HG02943 (cell line): ENCODE measurements at regions not wholly inside any gene's neighbourhood (a gene's known extent, or its start where the extent isn't known, plus 50 kb on each side); places are given as distances from the start of the nearest gene placed in this dataset.
"Not testable (repeated sequence)": the region's sequence is repeated elsewhere in the genome, so short reads cannot be mapped to it uniquely, and the experiment has no call there.

Experiments
- ATAC-seq: cut with Tn5 transposase; IDR thresholded peaks from one replicate; pipeline ENCODE4 v1.9.1; 2021; ENCODE audit warnings: mild to moderate bottlenecking, low read depth, moderate library complexity; ENCODE audit not compliant: unreplicated experiment

DNA sequence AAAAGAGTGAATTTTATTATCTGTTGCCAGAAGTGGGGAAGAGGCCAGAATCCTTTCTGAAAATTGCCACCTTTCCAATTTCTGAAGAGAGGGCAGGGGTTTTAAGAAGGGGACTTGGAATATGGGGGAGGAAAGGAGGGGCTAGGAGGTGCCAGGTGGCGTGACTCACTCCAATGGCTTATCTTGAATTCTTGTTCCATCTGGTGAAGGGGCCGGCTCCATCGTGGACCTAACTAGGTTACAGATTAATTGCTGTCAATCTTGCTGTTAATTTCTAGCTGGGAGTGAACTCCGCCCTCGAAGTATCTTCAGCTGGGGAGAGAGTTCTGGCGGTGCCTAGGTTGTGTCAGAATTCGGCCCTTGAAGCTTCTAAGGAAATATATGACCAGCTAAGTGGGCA, 138.7 kb downstream of the YTHDC2 start:
- ATAC-seq, result no peak

DNA sequence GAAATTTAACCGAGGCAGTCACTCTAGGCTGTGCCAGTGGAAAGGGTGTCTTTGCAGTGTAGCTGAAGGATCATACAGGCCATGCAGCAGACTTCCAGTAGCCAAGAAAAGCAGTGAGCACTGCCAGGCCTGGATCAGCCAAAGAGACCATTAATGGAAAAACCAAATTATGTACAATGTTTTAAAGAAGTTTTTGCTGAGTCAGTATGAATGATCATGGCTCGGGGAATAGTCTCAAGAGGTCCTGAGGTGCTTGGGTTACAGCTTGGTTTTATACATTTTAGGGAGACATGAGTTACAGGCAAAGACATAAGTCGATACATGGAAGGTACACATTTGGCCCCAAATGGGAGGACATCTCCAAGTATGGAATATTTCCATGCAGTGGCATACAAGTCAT, 141.3 kb downstream of the YTHDC2 start:
- no peak for ATAC-seq

DNA sequence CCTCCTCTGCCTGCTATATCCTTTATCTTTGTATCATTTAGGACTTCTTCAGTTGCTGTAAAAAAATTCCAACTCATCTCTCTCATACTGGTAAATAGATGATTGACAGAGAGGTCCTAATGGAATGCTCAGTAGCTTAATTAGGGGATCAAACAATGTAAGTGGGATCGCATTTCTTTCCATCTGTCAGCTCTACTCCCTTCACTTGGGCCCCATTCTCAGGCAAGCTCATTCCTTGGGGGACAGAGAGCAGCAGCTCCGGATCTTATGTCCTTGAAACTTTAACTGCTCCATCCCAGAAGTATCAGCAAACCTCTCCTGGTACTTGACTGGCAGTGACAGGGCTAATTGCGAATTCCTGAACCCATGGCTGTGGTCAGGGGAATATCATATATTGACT, 146.7 kb downstream of the YTHDC2 start:
- ATAC-seq, result no peak

DNA sequence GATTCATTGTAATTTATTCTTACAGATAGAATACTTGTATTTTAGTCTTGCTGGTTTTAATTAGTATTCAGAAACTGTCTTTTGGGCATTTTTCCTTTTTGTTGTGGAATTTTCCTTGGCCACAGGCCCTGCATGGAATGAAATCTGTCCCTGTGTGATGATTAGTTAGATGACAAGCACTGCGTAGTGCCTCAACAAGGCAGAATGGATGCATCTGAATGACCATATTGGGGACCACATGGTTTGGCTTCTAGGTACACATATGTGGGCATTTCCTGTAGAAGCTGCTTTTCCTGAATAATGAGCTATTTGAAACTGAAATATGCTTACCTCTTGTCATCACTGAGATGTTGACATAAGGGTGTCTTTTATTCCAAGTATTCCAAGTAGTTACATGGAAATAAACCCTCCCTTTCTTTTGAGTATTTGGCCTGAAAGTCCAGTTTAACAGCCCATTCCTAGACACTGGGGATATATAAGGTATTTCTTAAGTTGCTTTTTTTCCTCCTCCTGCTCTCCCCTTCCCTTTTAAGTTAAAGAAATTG, 147.3 kb downstream of the YTHDC2 start:
- no peak for ATAC-seq

DNA sequence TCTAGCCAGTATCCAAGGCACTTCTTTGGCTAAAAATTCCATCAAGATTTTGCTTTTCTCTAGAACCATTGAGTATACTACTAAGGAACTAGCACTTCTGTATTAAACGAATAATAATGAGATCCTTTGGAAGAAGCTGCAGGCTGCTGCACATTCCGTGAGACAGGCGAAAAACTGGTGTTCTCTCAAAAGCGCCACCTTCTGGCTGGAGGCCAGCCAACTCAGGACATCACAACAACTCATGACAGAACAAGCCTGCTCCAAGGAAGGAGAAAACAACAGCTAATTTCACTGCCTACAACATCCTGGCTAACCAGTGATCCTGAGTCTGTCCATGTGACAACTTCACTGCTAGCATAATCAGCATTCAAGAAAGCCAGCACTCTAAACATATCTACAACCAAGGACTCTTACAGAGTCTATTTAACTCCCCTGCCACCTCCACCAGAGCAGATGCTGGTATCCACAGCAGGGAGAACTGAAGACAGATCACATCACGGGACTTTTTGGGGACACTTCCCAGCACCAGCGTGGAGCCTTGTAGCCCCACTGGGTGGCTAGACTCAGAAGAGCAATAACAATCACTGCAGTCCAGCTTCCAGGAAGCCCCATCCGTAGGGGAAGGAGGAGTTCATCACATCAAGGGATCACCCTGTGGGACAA, 150.5 kb downstream of the YTHDC2 start:
- ATAC-seq, result peak; percentile 65

DNA sequence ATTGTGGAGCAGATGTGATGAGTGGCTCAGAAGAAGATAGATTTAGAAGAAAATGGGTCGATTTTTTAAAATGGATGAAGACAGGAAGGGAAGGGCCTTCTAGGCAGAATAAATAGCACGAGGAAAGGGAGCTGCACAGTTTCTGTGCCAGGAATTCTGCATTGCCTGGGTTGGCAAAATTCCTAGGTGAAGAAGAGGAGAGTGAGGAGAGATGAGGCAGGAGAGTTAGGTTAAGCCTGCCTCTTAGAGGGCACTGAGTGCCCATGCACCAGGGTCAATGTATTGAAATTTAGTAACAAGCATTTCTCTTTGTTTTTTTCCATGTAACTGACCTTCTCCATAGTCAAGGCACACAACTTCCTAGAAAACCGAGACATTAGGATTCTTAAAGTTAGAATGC, 159.5 kb downstream of the YTHDC2 start:
- ATAC-seq, result no peak

DNA sequence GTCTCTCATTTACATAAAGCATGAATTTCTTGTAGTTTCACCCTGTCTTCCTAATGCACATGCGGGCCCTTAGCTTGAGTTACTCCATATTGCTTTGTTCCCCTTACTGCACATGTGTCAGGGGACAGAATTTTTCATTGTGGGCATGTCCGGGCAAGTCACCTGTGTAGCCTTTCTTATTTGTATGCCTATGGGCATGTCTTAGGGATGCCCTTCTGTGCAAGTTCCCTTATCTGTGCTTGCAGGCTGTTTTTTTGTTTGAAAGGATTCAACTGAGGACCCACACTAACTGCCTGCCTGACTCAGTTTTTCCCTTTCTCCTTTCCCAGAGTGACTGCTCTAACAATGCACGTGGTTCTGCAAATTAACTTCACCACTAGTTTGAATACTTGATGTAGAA, 161.7 kb downstream of the YTHDC2 start:
- no peak for ATAC-seq

DNA sequence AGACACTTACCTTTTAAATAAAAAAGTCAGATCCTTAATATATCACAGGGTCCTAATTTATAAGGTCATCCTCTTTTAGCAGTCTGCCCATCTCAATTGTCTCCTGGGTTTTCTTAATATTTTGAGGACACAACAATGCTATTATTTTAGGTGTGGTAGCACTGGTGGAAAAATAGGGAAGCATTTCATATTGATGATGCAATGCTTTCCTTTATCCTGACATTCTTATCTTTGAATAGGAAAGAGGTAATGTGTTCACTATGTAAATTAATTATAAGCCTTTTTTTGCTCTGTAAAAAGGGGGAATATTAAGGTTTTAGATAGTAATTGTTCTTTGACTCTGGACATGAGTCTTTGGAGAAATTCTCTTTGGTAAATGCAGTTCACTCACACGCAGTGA, 164.7 kb downstream of the YTHDC2 start:
- ATAC-seq, result no peak

DNA sequence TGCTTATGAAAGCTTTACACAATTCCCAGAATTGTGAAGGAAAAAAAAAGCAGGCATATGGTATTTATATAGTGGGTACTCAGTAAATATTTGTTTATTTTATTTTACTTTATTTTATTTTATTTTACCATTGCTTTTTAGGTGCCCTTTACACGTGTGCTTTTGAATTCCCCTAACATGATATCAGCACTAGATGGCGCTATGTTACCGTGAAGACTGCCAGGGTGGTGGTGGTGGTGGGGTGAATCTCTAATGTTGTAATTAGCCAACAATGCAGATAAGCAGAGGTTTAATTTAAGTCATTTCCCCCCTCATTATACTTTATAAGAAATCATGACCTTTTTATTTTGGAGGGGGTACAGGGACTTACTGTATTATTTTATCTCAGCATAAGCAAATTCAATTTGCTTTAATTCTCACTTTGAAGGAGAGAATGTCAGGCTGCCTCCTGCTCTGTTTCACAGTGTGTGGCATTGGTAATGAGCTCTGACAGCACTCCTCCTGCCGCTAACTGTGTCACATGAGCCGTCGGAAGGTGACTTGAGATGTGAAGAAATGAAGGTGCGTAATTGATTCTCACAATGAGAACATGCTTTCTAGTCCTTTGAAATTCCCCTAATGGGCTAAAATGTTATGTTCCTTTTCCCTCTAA, 165.6 kb downstream of the YTHDC2 start:
- ATAC-seq, result no peak

DNA sequence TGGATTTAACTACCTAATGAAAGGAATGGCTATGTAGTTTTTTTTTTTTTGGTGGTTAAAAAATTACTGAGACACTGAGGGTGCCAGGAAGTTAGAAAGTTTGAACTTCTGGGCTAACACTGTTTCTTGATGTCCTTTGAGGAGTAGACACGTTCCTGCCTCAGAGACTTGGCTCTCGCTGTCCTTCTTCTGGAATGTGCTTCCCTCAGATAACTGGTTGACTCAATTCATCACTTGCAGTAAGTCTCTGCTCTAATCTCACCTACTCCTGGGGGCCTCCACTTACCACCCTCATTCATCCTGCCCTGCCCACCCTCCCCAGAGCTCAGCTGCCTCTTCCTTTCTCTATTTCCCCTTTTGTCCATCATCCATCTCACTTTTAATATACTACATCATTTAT, 167.0 kb downstream of the YTHDC2 start:
- no peak for ATAC-seq

DNA sequence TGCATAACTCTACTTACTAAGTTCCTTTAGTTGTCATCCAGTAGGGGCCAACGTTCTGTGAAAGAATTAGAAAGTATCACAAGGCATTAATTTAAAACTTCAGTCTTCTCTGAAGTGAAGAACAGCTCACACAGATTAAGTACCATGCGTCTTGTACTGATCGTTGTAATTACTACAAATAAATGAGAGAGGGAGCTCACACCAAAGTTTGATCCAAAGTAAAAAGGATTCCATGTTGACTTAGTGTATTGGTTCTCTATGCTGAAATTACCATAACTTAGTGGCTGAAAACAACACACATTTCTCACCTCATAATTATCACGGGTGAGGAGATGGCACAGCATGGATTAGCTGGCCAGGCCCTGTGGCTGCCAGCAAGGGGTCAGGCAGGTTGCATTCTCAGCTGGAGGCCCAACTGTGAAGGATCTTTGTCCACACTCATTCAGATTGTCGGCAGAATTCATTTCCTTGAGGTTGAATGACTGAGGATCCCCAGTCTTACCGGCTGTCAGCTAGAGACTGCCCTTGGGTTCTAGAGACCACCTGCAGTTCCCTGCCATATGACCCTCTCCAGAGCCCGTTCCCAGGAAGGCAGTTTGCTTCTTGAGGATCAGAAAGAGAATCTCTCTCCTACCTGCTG, 169.1 kb downstream of the YTHDC2 start:
- no peak for ATAC-seq

DNA sequence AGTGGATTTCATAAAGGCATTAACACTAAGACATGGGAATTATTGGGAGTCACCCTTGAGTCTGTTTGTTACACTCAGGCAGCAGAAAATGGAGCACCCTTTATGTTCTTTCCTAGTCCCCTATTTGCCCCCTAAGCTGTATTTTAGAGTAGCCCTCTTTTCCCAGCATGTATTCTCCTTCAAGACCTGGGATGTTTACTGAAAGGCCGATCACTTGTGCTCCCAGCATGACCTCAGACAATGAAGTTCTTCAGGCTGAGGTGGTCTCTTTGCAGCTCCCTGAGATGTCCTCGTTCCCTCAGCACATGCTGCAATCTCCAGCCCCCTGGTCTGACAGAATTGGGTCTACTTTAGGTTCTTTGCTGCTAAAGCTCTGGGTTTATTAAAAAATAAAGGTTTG, 169.7 kb downstream of the YTHDC2 start:
- ATAC-seq, result no peak

DNA sequence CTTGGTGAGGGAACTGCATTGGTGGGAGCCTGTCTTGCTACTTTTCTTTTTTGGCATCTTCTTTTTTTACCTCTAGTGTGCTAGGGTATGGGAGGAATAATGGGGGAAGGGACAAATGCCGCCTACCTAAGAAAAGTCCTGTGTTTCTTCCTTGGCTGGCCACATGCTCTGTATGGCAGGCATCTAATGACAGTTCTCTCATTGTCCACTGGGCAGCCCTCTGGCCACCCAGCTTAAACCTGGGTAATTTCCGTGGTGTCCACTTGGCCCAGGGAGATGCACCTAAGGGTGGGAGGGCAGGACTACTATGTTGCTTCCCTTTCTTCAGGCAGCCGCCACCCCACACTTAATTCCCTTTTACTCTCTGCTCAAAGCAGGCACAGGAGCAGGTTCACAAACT, 173.1 kb downstream of the YTHDC2 start:
- ATAC-seq, result no peak

DNA sequence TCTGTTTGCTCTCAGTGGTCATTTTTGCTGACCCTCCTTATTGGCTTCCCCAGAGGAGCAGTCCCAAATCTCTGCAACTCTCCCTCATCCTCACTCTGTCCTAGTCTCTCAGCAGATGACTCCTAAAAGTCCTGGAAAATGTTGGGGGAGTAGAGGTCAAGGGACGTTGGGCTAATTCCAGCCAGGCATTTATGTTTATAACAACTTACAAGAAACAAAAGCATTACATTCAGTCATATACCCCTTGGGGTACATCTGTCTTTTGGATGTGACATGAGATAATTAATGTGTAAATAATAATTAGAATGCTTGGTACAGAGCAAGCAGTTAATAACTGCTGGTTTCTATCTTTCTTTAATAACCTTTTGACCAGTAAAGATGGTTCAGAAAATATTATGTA, 176.2 kb downstream of the YTHDC2 start:
- no peak for ATAC-seq

DNA sequence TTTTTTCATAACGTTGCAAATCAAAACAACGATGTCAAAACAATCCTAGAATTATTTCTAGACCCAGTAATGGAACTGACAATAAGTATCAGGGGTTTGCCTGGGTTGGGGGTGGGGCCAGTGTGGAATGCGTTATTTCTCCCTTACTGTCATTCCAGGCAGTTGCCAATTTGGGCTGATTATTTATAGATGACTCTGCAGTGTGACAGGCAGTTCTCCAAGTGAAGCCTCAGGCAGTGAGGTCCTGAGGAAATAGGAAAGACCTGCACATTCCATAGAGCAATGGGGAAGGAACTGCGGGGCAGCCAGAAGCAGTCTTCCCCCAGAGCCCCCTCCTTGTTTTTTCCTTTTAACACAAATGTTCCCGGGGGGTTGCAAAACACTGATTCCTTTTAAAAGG, 179.0 kb downstream of the YTHDC2 start:
- ATAC-seq, result no peak

DNA sequence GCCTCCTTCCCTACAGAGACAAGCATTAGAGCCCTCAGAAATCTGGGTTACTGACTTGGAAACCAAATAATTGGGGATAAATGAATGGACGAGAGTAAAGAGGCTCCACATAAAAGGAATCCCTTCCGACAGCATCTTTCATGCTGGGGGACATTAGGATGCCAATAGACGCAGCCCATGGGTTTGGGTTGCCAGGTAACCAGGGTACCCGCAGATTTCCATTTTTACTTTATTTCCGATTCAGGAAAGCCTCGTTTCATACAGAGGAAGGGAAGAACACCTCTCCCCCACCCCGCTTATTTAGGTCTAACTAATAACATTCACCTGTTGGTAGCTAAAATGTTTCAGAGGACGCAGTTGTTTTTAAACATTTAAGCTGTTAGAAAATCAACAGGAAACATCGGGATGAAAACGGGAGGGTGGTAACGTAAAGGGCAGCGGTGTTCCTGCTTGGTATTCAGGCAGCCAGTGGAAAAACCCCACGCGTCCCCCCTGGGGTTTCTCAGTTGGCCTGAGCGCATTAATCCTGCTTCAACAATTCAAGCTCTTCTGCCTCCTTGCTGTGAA, 179.5 kb downstream of the YTHDC2 start:
- no peak for ATAC-seq

DNA sequence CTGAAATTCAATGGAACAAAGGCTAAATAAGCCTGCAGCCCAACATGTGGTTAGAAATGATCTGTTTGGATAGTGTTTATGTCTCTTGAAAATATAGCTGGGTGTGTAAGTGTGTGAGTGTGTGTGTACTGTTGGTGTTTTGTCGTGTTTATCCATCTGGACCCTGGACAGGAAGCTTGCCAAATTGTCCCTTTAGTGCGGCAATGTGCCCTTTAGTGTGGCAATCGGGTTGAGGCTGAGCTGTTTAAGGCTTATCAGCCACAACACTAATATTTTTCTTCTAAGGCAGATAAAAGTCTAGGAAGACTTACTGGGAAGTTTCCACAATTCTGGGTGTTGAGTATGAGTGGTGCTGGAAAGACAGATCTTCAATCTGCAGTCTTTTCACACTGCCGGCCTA, 180.2 kb downstream of the YTHDC2 start:
- no peak for ATAC-seq

DNA sequence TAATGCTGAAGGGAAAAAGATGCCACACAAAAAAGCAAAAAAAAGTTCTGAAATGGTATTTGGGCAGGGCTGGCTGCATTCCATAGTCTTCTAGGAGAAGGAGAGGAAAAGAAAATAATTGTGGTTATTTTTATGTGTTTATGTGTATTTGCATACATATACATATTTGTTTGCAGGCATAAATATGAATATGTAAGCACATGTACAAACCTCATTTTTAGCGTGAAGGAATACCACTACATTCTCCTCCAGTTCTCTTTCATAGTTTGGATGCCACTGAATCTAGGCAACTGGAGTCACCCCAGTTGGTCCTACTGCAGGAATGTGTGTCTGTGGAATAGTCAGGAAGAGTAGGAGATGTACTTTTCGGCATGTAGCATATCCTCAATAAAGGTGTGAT, 181.1 kb downstream of the YTHDC2 start:
- no peak for ATAC-seq

DNA sequence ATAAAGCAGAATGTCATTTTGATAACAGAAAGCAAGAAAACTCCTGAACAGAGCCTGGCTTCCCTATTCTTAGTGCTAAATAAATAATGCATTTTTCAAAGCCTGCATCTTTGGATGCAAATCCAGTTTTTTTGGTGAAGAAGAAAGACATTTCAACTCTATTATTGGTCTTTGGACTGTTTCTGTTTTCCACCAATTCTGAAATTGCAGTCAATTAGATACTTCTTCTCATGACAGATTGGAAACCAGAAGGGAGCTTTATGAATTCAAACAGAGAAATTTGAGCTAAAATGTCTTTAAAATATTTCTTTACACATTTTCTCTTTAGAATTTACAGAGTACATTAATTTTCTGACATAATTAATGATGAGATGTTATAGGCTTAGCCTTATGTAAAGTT, 189.8 kb downstream of the YTHDC2 start:
- ATAC-seq, result no peak

DNA sequence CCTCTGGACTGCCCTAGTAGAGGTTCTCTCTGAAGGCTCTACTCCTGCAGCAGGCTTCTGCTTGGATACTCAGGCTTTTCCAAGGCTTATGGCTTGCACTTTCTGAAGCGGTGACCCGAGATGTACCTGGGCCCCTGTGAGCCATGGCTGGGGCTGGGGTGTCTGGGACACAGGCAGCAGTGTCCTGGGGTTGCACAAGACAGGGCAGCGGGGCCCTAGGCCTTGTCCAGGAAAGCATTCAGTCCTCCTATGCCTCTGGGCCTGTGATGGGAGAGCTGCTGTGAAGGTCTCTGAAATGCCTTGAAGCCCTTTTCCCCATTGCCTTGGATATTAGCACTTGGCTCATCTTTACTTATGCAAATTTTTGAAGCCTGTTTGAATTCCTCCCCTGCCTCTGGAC, 192.2 kb downstream of the YTHDC2 start:
- no peak for ATAC-seq

DNA sequence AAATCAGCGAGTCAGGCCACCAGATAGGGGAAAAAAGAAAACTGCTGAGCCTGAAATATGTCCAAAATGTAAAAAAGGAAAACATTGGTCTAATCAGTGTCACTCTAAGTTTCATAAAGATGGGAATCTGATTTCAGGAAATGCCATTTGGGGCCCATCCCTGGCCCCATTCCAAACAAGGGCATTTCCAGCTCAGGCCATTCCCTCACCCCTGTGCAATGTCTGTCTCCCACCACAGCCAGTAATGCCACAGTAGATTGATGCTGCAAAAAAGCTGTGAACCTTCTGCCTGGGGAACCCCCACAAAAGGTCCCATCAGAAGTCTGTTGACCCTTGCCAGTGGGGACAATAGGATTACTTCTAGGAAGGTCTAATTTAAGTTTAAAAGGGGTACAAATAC, 199.6 kb downstream of the YTHDC2 start:
- no peak for ATAC-seq

DNA sequence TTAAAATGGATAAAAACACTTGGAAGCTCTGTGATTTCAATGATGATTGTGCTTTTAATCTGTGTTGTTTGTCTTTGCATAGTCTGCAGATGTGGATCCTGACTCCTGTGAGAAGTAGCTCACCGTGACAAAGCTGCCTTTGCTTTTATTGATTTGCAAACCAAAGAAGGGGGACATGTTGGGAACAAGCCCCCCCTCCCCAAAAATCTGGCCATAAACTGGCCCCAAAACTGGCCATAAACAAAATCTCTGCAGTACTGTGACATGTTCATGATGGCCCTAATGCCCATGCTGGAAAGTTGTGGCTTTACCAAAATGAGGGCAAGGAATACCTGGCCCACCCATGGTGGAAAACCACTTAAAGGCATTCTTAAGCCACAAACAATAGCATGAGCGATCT, 202.4 kb downstream of the YTHDC2 start:
- not testable (repeated sequence) for ATAC-seq
